Left lung (tissue), 4 donors: ENCODE measurements at regions not wholly inside any gene's neighbourhood (a gene's known extent, or its start where the extent isn't known, plus 50 kb on each side); places are given as distances from the start of the nearest gene placed in this dataset.

ENCODE experiments used
- ATAC-seq: fragments of 200-7000 bp; cut with Tn5 transposase; one replicate; pipeline ENCODE4 v1.9.1; 2020; ENCODE audit warnings: moderate library complexity
- DNase-seq, 4 donors: peaks; one replicate each; pipeline ENCODE4 v3.0.0-alpha.2; 2013 to 2020
- H3K27ac ChIP-seq, 2 donors: fragments of 200-600 bp; sonication (generic) in 1 of 2; one replicate each; pipeline versions ENCODE4 v1.5.0 to v1.8.0; 2020 to 2021
- H3K27me3 ChIP-seq, 2 donors: fragments of 200-600 bp; sonication (generic) in 1 of 2; one replicate each; pipeline versions ENCODE4 v1.5.0 to v1.8.0; 2020 to 2021
- H3K36me3 ChIP-seq, 2 donors: fragments of 200-600 bp; sonication (generic) in 1 of 2; one replicate each; pipeline versions ENCODE4 v1.5.0 to v1.8.0; 2020 to 2021
- H3K4me1 ChIP-seq, 2 donors: fragments of 200-600 bp; one replicate each; pipeline ENCODE4 v1.8.0; 2021
- H3K4me3 ChIP-seq, 2 donors: fragments of 200-600 bp; sonication (generic) in 1 of 2; one replicate each; pipeline versions ENCODE4 v1.5.0 to v1.8.0; 2020 to 2021; ENCODE audit warnings: mild to moderate bottlenecking in 1 of 2
- H3K9me3 ChIP-seq, 2 donors: fragments of 200-600 bp; sonication (generic) in 1 of 2; one replicate each; pipeline versions ENCODE4 v1.5.0 to v1.8.0; 2020 to 2021
- CTCF ChIP-seq, 2 donors: fragments of 200-600 bp; sonication (generic) in 1 of 2; IDR thresholded peaks; one replicate each; pipeline versions ENCODE4 v1.5.0 to v1.8.0; 2021; ENCODE audit warnings: antibody characterized with exemption in 2 of 2
- intact Hi-C, 2 donors: fragments of 100-400 bp; cut with DNase I; formaldehyde crosslinking; loops; one replicate each; pipeline versions ENCODE4 v1.11.2 to v1.14.2; 2022
- donor health status: DM: no; HTN: yes; CAD: no.
- donor health status: DM: no; HTN: no; CAD: no.

DNA sequence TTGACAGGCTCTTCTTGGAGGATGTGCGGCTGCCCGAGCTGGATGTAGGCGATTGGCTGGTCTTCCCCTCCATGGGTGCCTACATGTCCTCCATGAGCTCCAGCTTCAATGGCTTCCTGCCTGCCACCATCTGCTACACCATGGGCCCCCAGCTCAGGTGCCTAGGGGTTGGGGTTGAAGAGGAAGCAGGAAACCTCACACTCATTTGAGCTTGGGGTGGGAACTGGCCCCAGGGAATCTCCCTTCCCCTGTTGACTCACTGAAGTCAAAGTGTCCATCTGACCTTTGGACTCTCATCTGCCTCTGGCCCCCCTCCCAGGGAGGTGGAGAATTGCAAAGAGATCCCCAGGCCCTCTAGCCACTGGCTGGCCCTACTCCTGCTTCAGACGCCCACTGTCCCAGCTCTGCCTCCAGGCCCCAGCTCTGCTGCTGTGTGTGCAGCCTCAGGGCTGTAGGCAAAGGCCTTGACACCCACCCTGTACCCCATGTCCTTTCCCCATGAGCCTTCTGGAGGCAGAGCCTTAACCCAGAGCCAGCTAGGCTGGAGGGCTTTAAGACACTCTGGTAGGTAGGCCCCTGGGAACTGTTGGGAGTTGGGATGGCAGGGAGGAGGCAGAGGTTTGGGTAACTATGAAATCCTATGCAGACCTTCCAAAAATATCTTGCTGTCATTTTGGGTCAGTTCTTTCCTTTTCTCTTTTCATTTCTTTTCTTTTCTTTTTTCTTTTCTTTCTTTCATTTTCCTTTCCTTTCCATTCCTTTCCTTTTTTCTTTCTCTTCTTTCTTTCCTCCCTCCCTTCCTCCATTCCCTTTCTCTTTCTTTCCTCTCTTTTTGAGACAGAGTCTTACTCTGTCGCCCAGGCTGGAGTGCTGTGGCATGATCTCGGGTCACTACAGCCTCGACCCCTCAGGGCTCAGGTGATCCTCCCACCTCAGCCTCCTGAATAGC is 66.9 kb upstream of the TINAGL1 start:
- no peaks in the 10 kb centered on the region for H3K9me3 ChIP-seq
- H3K27me3 ChIP-seq = peaks cover 0 to 7% of the 10 kb centered on the region in 2 donors
- no peak overlapping the region for H3K27ac ChIP-seq
- H3K4me3 ChIP-seq = no peak overlapping the region
- ATAC-seq (no peak), DNase-seq (no peak)
- H3K36me3 ChIP-seq = no peaks in the 10 kb centered on the region
- no peaks in the 10 kb centered on the region for H3K4me1 ChIP-seq
- intact Hi-C loops = no loop called here
- TF ChIP-seq CTCF (IDR thresholded peaks at IDR 0.05) = no peak

GRCh38 chr1:31510304-31510703 is 66.0 kb upstream of the TINAGL1 start:
- Histone ChIP-seq H3K27ac (no peak overlapping the region), H3K27me3 (peaks cover 0 to 7% of the 10 kb centered on the region in 2 donors), H3K9me3 (no peaks in the 10 kb centered on the region), H3K36me3 (no peaks in the 10 kb centered on the region), H3K4me1 (no peaks in the 10 kb centered on the region), H3K4me3 (no peak overlapping the region)
- intact Hi-C loops = no loop called here
- no peak for TF ChIP-seq CTCF (IDR thresholded peaks at IDR 0.05)
- ATAC-seq = no peak
- no peak for DNase-seq

DNA sequence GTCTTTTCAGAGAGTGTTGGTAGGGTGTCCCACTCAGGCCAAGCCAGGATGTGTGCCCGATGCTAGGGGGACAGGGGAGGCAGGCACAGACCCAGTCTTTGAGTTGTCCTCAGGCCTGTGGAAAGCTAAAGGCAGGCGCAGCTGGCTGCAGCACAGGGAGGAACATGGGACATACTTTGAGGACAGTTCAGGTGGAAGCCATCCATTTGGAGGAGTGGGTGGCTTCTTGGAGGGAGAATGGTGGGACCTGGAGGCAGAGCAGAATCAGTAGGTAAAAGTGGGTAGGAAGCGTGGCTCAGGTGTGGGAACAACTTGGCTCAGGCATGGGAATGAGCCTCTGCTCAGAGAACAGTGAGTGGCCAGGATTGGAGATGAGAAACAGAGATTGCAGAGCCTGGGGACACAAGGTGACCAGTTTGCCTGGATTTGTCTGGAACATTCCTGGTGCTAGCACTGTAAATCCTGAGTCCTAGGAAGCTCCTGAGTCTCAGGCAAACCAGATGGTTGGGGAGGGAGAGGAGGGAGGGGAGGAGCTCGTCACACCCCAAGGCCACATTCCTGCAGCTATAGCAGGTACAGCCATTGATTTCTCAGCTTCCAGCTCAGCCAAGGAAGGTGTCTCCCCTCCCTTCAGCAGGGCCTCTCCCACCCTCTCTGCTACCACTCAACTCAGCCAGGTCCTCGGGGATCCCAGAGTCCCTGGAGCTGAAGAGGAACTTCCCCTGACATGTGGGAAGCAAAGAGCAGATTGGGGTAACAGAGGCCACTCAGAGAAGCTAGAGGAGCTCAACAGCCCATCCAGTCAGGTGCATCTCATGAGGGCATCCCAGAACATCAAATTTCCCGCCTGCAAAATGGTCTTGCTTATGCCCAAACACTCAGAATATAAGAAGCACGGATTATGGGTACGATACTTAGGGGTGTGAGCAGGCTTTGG is 65.2 kb upstream of the TINAGL1 start:
- intact Hi-C loops = no loop called here
- Histone ChIP-seq H3K27me3 (peaks cover 0 to 6% of the 10 kb centered on the region in 2 donors), H3K27ac (no peak overlapping the region), H3K4me1 (no peaks in the 10 kb centered on the region), H3K9me3 (no peaks in the 10 kb centered on the region), H3K4me3 (no peak overlapping the region), H3K36me3 (no peaks in the 10 kb centered on the region)
- TF ChIP-seq CTCF (IDR thresholded peaks at IDR 0.05) = no peak
- DNase-seq (no peak), ATAC-seq (peak; percentile 75)

GRCh38 chr1:31511848-31512615 is 64.3 kb upstream of the TINAGL1 start:
- Histone ChIP-seq H3K36me3 (no peaks in the 10 kb centered on the region), H3K27me3 (no peaks in the 10 kb centered on the region), H3K4me3 (no peak overlapping the region), H3K4me1 (no peaks in the 10 kb centered on the region), H3K27ac (no peak overlapping the region), H3K9me3 (no peaks in the 10 kb centered on the region)
- intact Hi-C loops = no loop called here
- ATAC-seq (no peak), DNase-seq (no peak)
- TF ChIP-seq CTCF (IDR thresholded peaks at IDR 0.05) = no peak
